WTC11 (cell line): ENCODE measurements at regions not wholly inside any gene's neighbourhood (a gene's known extent, or its start where the extent isn't known, plus 50 kb on each side); places are given as distances from the start of the nearest gene placed in this dataset.

ENCODE experiments used
- ATF2 ChIP-seq: sonication (generic); formaldehyde crosslinking; IDR thresholded peaks from 2 replicates; pipeline ENCODE4 v1.8.1; 2022; ENCODE audit warnings: low read depth, missing genetic modification reagents, borderline replicate concordance
- CTCF ChIP-seq: fragments of 200-600 bp; IDR thresholded peaks from 2 replicates; pipeline ENCODE4 v1.8.0; 2022; ENCODE audit warnings: antibody characterized with exemption
- E2F4 ChIP-seq: sonication (generic); formaldehyde crosslinking; IDR thresholded peaks from 2 replicates; pipeline ENCODE4 v1.8.1; 2022; ENCODE audit warnings: low read depth, mild to moderate bottlenecking, moderate library complexity, missing genetic modification reagents, borderline replicate concordance
- GRHL2 ChIP-seq: fragments of 250-450 bp; sonication (Bioruptor Pico); IDR thresholded peaks from 2 replicates; pipeline ENCODE4 v1.8.0; 2022; ENCODE audit warnings: mild to moderate bottlenecking, moderate library complexity; ENCODE audit not compliant: insufficient replicate concordance, severe bottlenecking
- MAX ChIP-seq: sonication (generic); formaldehyde crosslinking; IDR thresholded peaks from 2 replicates; pipeline ENCODE4 v1.8.0; 2022; ENCODE audit warnings: mild to moderate bottlenecking, missing genetic modification reagents
- PREB ChIP-seq: sonication (generic); formaldehyde crosslinking; IDR thresholded peaks from 2 replicates; pipeline ENCODE4 v1.8.1; 2022; ENCODE audit warnings: mild to moderate bottlenecking, missing genetic modification reagents, moderate library complexity, borderline replicate concordance
- TCF7 ChIP-seq: sonication (generic); formaldehyde crosslinking; IDR thresholded peaks from 2 replicates; pipeline ENCODE4 v1.8.0; 2022; ENCODE audit warnings: mild to moderate bottlenecking, low read depth, missing genetic modification reagents, moderate library complexity
- ZNF263 ChIP-seq: sonication (generic); formaldehyde crosslinking; IDR thresholded peaks from 2 replicates; pipeline ENCODE4 v1.8.1; 2022; ENCODE audit warnings: low read depth, mild to moderate bottlenecking, moderate library complexity, missing genetic modification reagents

GRCh38 chr15:87345961-87346360 lies 910.6 kb downstream of the NTRK3 start:
- TF ChIP-seq CTCF (no peak), E2F4 (CRISPR knock-in tag) (no peak), GRHL2 (no peak), ATF2 (CRISPR knock-in tag) (no peak), TCF7 (CRISPR knock-in tag) (no peak), PREB (CRISPR knock-in tag) (no peak), ZNF263 (CRISPR knock-in tag) (no peak), MAX (CRISPR knock-in tag) (no peak)
